HG02840 (cell line): ENCODE measurements at regions not wholly inside any gene's neighbourhood (a gene's known extent, or its start where the extent isn't known, plus 50 kb on each side); places are given as distances from the start of the nearest gene placed in this dataset.
"Not testable (repeated sequence)": the region's sequence is repeated elsewhere in the genome, so short reads cannot be mapped to it uniquely, and the experiment has no call there.

ENCODE experiments used
- ATAC-seq: cut with Tn5 transposase; IDR thresholded peaks from one replicate; pipeline ENCODE4 v1.9.1; 2021; ENCODE audit warnings: mild to moderate bottlenecking, moderate library complexity, moderate number of reproducible peaks; ENCODE audit not compliant: unreplicated experiment, low FRiP score

- no peak for ATAC-seq
Measured at GRCh38 chr18:47682876-47683275, 247.6 kb downstream of the SMAD2 start.

GRCh38 chr18:47680488-47680887 lies 250.0 kb downstream of the SMAD2 start:
- no peak for ATAC-seq

DNA sequence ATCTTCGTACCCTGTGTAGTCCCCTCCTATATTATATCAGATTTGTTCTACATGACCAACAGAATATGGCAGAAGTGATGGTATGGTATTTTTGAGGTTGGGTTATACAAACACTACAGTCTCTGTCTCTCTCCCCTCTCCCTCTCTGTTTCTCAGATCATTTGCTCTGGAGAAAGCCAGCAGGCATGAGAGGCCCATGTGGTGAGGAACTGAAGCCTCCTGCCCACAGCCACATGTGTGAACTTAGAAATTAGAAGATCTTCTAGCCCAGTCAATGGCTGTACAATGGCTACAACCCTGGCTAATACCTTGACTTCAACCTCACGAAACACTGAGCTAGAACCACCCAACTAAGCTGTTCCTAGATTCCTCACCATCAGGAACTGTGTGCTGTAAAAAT lies 250.6 kb downstream of the SMAD2 start:
- no peak for ATAC-seq

DNA sequence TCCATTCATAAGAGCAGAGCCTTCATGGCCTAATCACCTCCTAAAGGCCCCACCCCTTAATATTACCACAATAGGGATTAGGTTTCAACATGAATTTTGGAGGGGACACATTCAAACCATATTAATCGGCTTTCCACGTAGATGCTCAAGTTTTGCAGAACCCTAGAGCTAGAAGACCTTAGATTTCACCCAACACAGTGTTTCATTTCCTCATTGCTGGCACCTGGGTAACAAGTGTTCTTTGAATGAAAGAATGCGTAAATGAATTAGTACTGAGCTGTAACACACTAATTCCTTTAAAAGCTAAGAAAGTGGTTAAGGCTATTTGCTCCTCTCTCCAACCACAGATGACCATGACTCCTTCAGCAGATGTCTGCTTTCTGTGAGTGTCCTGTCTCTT lies 252.5 kb downstream of the SMAD2 start:
- ATAC-seq: no peak

DNA sequence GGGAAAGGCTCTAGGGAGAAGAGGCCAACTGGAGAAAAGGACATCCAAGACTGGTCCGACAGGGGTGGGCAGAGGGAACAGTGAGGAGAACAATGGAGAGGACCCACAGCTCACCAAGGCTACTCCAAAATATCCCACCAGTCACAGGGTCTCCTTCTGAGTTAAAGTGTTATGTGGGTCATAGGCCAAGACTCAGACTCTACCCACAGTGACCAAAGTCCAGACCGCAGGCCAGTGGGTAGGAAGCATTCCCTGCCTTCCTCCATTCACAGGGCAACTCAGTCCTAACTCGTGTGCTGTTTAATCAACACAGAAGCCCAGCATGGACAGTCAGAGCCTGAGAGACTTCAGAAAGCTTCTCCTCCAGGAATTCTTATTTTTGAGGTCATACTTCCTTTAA lies 260.6 kb downstream of the SMAD2 start:
- ATAC-seq: no peak

GRCh38 chr18:47658498-47658897 lies 272.0 kb downstream of the SMAD2 start:
- ATAC-seq: no peak

GRCh38 chr18:47654988-47655387 lies 275.5 kb downstream of the SMAD2 start:
- no peak for ATAC-seq

DNA sequence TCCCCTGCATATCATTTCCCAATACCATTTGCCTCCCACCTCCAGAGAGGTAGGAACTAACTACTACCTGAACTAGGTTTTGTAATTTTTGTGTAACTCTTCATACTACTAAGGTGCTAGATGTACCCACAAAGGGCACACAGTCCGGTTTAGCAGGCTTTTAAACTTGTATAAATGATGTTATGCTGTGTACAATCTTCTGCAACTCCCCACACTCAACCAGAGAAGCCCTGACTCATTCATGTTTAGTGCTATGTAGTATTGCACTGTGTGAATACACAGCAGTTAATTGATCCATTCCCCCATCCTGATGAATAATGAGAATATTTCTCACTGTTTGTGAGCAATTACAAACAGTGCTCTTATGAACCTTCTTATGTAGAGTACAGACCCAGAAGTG lies 285.6 kb downstream of the SMAD2 start:
- no peak for ATAC-seq

- ATAC-seq: not testable (repeated sequence)
Measured at GRCh38 chr18:47637551-47637950, 292.9 kb downstream of the SMAD2 start.

- ATAC-seq: no peak
Measured at GRCh38 chr18:47635416-47635815, 295.0 kb downstream of the SMAD2 start.

DNA sequence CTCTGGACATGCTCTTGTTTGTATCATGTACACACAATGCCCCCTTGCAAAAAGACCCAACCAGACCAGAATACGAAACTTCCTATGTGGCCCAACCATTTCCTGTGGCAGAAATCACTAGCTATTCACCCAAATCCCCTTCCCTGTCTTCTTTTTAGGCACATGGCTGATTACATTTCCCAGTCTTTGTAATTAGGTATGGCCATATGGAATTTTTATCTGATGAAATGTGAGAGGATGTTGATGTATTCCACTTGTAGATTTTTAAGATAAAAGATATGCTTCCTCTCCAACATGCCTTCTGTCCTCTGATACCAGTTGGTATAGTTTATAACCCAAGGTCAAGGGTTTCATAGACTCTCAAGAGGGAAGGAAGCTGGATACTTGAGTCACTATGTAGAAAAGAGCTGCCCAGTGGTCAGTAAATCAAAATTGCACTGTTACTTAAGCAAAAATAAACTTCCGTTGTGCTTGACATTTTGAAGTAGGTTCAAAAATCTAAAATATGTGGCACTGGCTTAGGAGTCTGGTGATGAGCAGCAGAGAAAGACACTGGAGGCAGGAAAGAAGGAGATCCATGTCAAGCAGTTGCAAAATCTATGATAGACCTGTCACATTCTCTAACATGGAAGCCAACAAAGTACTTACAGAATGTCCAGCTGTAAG lies 297.4 kb downstream of the SMAD2 start:
- ATAC-seq: no peak

GRCh38 chr18:47628893-47629292 lies 301.6 kb downstream of the SMAD2 start:
- ATAC-seq: no peak

DNA sequence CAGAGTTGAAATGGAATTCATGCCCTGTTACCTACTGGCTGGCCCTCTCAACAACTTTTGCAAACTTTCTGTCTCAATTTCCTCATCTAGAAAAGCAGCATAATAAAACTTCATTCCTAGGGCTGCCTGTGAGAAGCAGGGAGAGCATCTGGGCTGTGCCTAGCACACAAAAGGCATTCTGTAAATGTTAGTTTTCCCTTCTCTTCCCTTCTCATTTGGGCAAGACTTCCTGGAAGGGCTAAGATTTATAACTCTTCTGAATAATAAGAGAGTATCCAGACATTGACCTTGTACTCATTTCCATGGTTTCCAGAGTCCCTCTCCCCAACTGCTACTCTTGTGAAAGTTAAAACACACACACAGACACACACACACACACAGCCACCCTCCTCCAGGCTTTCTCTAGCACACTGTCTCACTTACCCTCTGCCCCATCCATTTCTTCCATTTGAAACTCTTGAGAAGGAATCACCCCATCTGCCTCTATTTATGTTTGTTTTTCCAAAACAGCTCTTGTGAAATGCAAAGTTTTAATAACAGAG lies 302.1 kb downstream of the SMAD2 start:
- no peak for ATAC-seq

- no peak for ATAC-seq
Measured at GRCh38 chr18:47627030-47627429, 303.4 kb downstream of the SMAD2 start.

DNA sequence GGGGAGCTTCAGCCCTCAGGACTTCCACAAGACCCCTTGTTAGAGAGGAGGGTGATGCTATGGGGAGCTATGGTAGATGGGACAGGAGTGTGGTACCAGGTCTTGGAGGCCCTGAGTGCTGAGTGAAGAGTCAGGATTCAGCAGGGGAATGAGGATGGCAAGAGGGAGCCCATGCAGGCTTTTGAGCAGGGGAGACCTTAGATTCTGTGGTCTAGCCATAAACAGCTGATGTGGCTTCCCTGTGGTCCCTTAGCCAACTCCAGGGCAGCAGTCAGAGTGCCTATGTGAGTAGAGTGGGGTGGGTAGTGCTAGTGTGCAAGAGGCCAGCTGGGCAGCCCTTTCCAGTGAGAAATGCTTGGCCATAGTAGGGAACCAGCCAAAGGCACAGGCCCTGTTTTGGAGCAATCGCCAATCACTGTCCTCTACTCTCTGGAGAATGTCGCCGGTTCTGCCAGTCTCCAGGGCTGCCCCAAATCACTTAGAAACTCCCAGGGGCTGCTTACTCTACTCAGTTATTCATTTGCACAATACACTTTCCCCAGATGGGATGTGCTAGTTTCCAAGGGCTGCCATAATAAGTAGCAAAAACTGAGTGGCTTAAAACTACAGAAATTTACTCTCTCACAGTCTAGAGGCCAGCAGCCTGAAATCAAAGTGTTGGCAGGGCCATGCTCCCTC lies 310.5 kb downstream of the SMAD2 start:
- ATAC-seq: no peak

GRCh38 chr18:47618758-47619157 lies 311.7 kb downstream of the SMAD2 start:
- no peak for ATAC-seq

DNA sequence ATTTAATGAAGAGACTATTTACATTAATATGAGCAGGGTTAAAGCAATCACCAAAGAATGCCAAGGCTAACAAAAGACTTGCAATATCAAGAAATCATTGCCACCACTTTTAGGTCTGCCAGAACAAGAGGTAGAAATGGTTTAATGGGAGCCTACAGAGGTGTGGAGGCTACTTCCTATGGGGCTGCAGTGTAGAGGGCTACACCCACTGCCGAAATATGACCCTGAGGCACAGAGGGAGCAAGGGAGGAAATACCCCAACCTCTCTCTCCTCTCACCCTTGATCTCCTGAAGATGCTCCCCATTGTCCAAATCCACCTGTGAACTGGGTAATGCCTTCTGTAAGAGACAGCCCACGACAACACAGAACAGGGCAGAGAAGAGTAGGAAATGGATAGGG lies 315.4 kb downstream of the SMAD2 start:
- no peak for ATAC-seq

GRCh38 chr18:47613929-47614328 lies 316.5 kb downstream of the SMAD2 start:
- ATAC-seq: no peak

GRCh38 chr18:47611649-47612048 lies 318.8 kb downstream of the SMAD2 start:
- no peak for ATAC-seq

DNA sequence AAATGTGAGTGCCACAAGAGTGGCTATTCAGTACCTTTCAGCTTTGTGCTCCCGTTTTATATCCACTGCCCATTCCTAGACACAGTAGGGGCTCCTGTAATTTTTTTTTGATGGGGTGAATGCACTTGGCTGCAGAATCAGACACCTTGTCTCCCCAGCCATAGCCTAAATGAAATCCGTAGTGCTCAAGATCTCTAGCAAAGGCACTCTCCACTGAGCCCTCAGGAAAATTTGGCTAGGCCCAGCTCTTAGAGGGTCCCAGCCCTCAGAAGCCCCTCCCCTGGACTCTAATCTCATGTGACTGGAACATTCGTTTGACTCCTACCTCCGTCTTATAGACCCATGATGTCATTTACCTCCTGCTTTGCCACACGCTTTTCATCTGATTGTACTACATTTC lies 323.9 kb downstream of the SMAD2 start:
- ATAC-seq: no peak

- no peak for ATAC-seq
Measured at GRCh38 chr18:47605093-47605492, 325.4 kb downstream of the SMAD2 start.

DNA sequence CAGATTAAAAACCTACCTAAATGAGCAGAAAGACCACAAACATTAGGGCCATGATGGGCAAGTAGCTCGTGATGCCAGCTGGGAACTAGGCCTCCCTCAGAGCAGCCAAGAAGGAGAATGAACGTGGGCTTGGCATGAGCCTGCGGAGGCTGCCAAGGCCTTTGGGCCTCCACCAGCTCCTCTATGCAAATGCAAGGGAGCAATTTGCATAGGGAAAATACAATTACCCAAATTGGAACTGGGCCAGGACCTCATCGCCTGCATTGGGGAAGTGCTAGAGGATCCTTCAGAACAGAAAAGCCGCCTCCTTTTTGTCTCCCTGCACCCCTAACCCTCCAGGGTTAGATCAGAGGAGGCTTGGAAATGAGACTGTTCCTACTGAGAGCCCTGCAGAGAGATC lies 326.4 kb downstream of the SMAD2 start:
- no peak for ATAC-seq
